Hepatocyte (in vitro differentiated cells): ENCODE measurements at regions not wholly inside any gene's neighbourhood (a gene's known extent, or its start where the extent isn't known, plus 50 kb on each side); places are given as distances from the start of the nearest gene placed in this dataset.

ENCODE experiments used
- EZH2 ChIP-seq: fragments of 200-600 bp; sonication (generic); IDR thresholded peaks from 2 replicates; pipeline ENCODE4 v1.6.1; 2016; ENCODE audit warnings: antibody characterized with exemption, mild to moderate bottlenecking, borderline replicate concordance
- EZH2phosphoT487 ChIP-seq: fragments of 200-600 bp; sonication (generic); IDR thresholded peaks from one replicate; pipeline ENCODE4 v1.6.1; 2018; ENCODE audit warnings: antibody characterized with exemption, mild to moderate bottlenecking, low read depth, moderate library complexity; ENCODE audit not compliant: unreplicated experiment, severe bottlenecking
- TF ChIP-seq, protein P1 (sequence below): fragments of 200-600 bp; sonication (generic); IDR thresholded peaks from 2 replicates; pipeline ENCODE4 v1.5.1; 2016; ENCODE audit warnings: antibody characterized with exemption, mild to moderate bottlenecking; ENCODE audit not compliant: poor library complexity

DNA sequence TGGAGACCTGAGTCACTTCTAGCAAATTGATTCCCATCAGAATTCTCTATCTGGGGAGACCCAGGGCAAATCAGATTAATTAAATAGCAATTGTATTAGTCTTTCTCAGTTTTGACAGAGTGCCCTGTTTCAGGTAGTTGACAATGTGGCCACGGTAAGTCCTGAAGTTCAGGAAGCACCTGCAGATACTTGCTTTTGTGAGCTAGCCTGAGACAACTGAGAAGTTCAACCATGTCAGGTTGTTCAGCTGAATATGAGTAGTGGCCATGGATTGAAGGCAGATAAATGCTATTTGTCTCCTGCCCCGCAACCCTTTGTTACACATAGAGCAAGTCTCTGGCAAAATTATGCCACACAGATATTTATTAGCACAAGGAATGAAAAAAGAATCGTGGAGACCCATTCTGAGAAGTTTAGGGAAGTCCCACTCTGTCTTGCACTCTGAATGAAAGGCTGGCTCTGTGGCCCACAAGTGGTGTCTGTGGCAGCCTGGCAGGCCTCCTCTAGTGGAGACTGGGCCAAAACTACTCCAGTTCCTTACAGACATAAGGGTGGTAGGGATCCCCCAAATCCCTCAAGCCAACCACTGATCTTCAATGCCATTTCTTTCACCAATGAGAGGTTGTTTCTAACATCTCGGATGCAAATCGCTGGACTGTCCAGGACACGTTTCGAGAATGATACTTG lies 61.3 kb downstream of the POU3F3 start:
- TF ChIP-seq EZH2: no peak
- TF ChIP-seq, protein P1, sequence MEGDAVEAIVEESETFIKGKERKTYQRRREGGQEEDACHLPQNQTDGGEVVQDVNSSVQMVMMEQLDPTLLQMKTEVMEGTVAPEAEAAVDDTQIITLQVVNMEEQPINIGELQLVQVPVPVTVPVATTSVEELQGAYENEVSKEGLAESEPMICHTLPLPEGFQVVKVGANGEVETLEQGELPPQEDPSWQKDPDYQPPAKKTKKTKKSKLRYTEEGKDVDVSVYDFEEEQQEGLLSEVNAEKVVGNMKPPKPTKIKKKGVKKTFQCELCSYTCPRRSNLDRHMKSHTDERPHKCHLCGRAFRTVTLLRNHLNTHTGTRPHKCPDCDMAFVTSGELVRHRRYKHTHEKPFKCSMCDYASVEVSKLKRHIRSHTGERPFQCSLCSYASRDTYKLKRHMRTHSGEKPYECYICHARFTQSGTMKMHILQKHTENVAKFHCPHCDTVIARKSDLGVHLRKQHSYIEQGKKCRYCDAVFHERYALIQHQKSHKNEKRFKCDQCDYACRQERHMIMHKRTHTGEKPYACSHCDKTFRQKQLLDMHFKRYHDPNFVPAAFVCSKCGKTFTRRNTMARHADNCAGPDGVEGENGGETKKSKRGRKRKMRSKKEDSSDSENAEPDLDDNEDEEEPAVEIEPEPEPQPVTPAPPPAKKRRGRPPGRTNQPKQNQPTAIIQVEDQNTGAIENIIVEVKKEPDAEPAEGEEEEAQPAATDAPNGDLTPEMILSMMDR: no peak
- TF ChIP-seq EZH2phosphoT487: no peak
